H1 (cell line): ENCODE measurements at regions not wholly inside any gene's neighbourhood (a gene's known extent, or its start where the extent isn't known, plus 50 kb on each side); places are given as distances from the start of the nearest gene placed in this dataset.

ENCODE experiments used
- HDAC2 ChIP-seq, 2 experiments: fragments of 300-600 bp in 1 of 2; sonication (generic) in 1 of 2; IDR thresholded peaks; 2 replicates each; pipeline ENCODE4 v1.6.1; 2011 to 2012; ENCODE audit warnings: low read depth in 2 of 2, low read length in 2 of 2, mild to moderate bottlenecking in 2 of 2, moderate library complexity in 2 of 2, borderline replicate concordance in 1 of 2, inconsistent platforms in 1 of 2
- SAP30 ChIP-seq: fragments of 300-600 bp; sonication (generic); IDR thresholded peaks from 2 replicates; pipeline ENCODE4 v1.7.1; 2012; ENCODE audit warnings: low read length, moderate library complexity, mild to moderate bottlenecking, inconsistent platforms; ENCODE audit not compliant: insufficient read depth, insufficient replicate concordance
- SUZ12 ChIP-seq: fragments of 200-600 bp; sonication (generic); IDR thresholded peaks from 2 replicates; pipeline ENCODE4 v1.6.1; 2012; ENCODE audit warnings: mild to moderate bottlenecking, inconsistent platforms, low read length, moderate library complexity, mixed read lengths
- TAF1 ChIP-seq: IDR thresholded peaks from 2 replicates; pipeline ENCODE4 v1.6.1; 2011; ENCODE audit warnings: mild to moderate bottlenecking, low read depth, low read length
- TBP ChIP-seq: IDR thresholded peaks from 2 replicates; pipeline ENCODE4 v1.6.1; 2011; ENCODE audit warnings: low read depth, low read length, improper control_type of control experiment

GRCh38 chr12:24020397-24021163, 71.1 kb upstream of the SOX5 start (continued):
- no peak for TF ChIP-seq SAP30
- no peak for TF ChIP-seq SUZ12
- TF ChIP-seq HDAC2 (IDR thresholded peaks at IDR 0.05; ENCODE audit: borderline replicate concordance in 1 of 2, low read depth in 2 of 2, low read length in 2 of 2), result no peak
- TF ChIP-seq TBP, result no peak
- TF ChIP-seq TAF1, result no peak
